GM19463 (cell line): ENCODE measurements at regions not wholly inside any gene's neighbourhood (a gene's known extent, or its start where the extent isn't known, plus 50 kb on each side); places are given as distances from the start of the nearest gene placed in this dataset.

Source experiments
- ATAC-seq: cut with Tn5 transposase; IDR thresholded peaks from one replicate; pipeline ENCODE4 v1.9.1; 2021; ENCODE audit warnings: mild to moderate bottlenecking, moderate library complexity; ENCODE audit not compliant: unreplicated experiment

- ATAC-seq: no peak
Measured at GRCh38 chr22:25508761-25509321, 55.6 kb upstream of the GRK3 start.

GRCh38 chr22:25509374-25509791 lies 55.1 kb upstream of the GRK3 start:
- no peak for ATAC-seq

GRCh38 chr22:25510876-25511275 lies 53.6 kb upstream of the GRK3 start:
- no peak for ATAC-seq

- no peak for ATAC-seq
Measured at GRCh38 chr22:25511725-25512124, 52.8 kb upstream of the GRK3 start.

GRCh38 chr22:25514436-25515180 lies 49.9 kb upstream of the GRK3 start:
- no peak for ATAC-seq
